ENCODE measurements at regions not wholly inside any gene's neighbourhood (a gene's known extent, or its start where the extent isn't known, plus 50 kb on each side); places are given as distances from the start of the nearest gene placed in this dataset.

DNA sequence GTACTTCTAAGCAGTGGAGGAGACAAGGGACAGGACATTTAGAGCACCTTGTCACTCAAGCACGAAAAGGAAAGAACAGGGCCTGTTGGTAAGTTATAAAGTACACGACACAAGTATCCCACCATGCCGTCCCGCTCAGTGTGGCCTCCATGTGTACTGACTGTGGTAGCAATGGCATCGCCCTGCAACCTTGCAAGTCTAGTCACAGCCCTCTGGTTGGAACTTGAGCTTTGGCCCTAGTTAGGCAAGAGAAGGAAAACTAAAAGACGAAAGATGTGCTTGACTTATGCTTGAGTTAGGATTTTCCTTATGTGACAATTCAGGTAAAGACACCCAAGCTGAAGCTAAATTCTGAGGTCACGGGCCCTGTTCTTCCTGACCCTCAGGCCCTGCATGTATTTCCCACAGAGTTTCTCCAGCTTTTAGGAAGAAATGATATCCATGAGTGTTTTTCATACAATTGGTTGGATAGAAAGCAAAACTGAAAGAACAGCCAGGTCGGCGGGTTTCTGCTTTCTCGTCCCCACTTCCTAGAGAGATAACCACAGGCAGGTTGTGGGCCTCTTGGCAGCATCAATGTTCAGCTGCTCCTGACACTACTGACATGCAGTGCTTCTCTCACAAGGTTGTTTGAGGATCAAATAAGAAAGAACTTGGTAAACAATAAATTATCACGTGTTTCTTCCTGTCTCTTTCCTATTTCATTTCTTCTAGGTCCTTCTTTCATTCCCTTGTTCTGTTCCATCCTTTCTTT is 216.2 kb downstream of the IRS2 start:
- Histone ChIP-seq H3K4me3 (no peak overlapping the region), H3K36me3 (ENCODE audit: insufficient read depth, low read length) (no peaks in the 10 kb centered on the region), H3K9ac (ENCODE audit: insufficient read length) (no peak overlapping the region), H3K9me3 (ENCODE audit: low read depth, low read length) (no peaks in the 10 kb centered on the region), H3K27ac (no peak overlapping the region)
- DNase-seq (ENCODE audit: low read depth, low spot score), result no peak
- TF ChIP-seq POLR2AphosphoS5 (IDR thresholded peaks at IDR 0.05; ENCODE audit: borderline replicate concordance, low read depth, low read length) (no peak), FOXP2 (optimal IDR thresholded peaks at IDR 0.05; ENCODE audit: control extremely low read depth, extremely low read length, insufficient read depth) (no peak), EZH2 (IDR thresholded peaks at IDR 0.05) (no peak)

DNA sequence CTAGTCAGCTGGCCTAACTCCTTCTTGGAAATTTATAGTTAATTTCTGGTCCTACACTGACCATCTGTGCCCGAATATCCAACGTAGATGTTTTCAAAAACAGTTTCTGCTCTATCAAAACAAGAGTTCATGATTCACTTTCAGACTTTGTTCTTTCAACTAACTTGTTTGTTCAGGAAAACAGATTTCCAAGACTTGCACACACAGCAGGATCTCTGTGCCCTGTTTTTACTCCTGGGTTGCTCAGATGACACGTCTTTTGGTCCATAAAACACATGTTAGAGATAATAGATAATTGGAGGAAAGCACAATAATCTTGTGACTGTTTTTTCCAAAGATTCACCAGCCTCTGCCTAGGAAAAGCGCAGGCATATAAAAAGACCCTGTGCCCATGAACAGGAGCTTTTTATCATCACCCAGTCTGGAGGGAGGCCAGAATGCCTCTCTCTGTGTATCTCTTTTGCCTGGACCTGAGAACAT is 218.0 kb downstream of the IRS2 start:
- Histone ChIP-seq H3K9ac (ENCODE audit: insufficient read length) (no peak overlapping the region), H3K4me3 (peak overlapping the region; percentile 38), H3K27ac (peak overlapping the region; percentile 69), H3K36me3 (ENCODE audit: insufficient read depth, low read length) (no peaks in the 10 kb centered on the region), H3K9me3 (ENCODE audit: low read depth, low read length) (no peaks in the 10 kb centered on the region)
- no peak for TF ChIP-seq FOXP2 (optimal IDR thresholded peaks at IDR 0.05; ENCODE audit: control extremely low read depth, extremely low read length, insufficient read depth)
- no peak for TF ChIP-seq POLR2AphosphoS5 (IDR thresholded peaks at IDR 0.05; ENCODE audit: borderline replicate concordance, low read depth, low read length)
- no peak for TF ChIP-seq EZH2 (IDR thresholded peaks at IDR 0.05)
- no peak for DNase-seq (ENCODE audit: low read depth, low spot score)

DNA sequence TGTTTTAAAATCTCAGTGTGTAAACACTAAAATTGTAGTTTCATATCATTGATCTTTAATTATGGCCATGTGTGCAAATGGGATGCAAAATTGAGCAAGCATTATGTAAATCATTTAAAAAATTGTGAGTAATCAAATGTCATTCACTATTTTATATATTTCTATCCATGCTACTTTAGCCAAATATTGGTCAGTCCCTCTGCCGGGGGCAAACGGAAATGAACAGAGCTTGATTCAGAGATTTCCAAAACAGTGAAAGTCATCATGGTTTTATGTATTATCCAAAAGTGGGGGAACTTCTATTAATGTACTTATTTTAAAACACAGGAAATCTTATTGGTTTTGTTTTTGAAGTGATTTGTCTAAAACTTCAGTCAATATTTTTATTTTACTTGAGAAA is 219.1 kb downstream of the IRS2 start:
- H3K36me3 ChIP-seq (ENCODE audit: insufficient read depth, low read length), result no peaks in the 10 kb centered on the region
- TF ChIP-seq POLR2AphosphoS5 (IDR thresholded peaks at IDR 0.05; ENCODE audit: borderline replicate concordance, low read depth, low read length) (no peak), EZH2 (IDR thresholded peaks at IDR 0.05) (no peak), FOXP2 (optimal IDR thresholded peaks at IDR 0.05; ENCODE audit: control extremely low read depth, extremely low read length, insufficient read depth) (no peak)
- no peak overlapping the region for H3K9ac ChIP-seq (ENCODE audit: insufficient read length)
- no peaks in the 10 kb centered on the region for H3K9me3 ChIP-seq (ENCODE audit: low read depth, low read length)
- no peak for DNase-seq (ENCODE audit: low read depth, low spot score)
- H3K27ac ChIP-seq, result peak overlapping the region; percentile 69; the same call in 1 of the 2 replicates
- H3K4me3 ChIP-seq, result no peak overlapping the region

DNA sequence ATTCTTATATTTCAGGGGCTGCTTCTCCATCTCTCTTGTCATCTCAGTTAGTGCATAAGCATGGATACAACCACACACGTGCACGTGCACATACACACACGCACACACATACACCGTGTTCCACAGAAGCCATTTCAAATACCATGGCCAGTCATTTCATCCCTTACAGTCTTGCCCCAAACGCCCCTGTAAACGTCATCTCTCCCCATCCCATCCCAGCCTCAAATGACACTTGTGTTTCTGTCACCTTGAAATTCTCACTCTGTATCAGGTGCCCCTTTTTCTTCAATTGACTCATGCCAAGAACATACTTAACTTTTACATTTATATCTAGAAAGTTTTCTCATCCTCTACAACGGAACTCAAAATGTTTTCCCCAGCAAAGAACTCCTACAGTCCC is 220.5 kb downstream of the IRS2 start:
- H3K9me3 ChIP-seq (ENCODE audit: low read depth, low read length), result no peaks in the 10 kb centered on the region
- H3K9ac ChIP-seq (ENCODE audit: insufficient read length), result no peak overlapping the region
- no peak overlapping the region for H3K4me3 ChIP-seq
- TF ChIP-seq POLR2AphosphoS5 (IDR thresholded peaks at IDR 0.05; ENCODE audit: borderline replicate concordance, low read depth, low read length) (no peak), EZH2 (IDR thresholded peaks at IDR 0.05) (no peak), FOXP2 (optimal IDR thresholded peaks at IDR 0.05; ENCODE audit: control extremely low read depth, extremely low read length, insufficient read depth) (no peak)
- H3K27ac ChIP-seq, result no peak overlapping the region
- no peak for DNase-seq (ENCODE audit: low read depth, low spot score)
- no peaks in the 10 kb centered on the region for H3K36me3 ChIP-seq (ENCODE audit: insufficient read depth, low read length)

DNA sequence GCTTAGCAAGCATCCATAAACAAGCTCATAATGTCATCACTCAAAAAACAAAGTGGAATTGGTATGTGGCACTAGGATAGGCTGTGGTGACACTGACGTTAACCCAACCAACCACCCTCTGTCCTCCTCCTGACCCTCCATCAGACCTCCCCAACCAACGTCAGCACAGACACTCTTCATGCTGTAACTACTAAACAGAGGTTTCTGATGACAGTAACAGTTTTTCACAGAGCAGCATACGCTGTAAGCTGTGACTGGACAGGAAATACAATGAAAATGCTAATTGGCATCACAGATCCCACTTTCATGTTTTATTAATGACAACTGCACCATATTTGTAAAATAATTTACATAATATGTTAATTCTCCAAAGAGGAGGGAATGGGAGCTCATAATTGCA is 238.0 kb downstream of the IRS2 start:
- DNase-seq (ENCODE audit: low read depth, low spot score), result peak; percentile 96
- Histone ChIP-seq H3K4me3 (peak overlapping the region; percentile 49), H3K36me3 (ENCODE audit: insufficient read depth, low read length) (no peaks in the 10 kb centered on the region), H3K9ac (ENCODE audit: insufficient read length) (no peak overlapping the region), H3K9me3 (ENCODE audit: low read depth, low read length) (no peaks in the 10 kb centered on the region), H3K27ac (peak overlapping the region; percentile 93)
- peak; percentile 38; the same call in 1 of the 2 replicates for TF ChIP-seq POLR2AphosphoS5 (IDR thresholded peaks at IDR 0.05; ENCODE audit: borderline replicate concordance, low read depth, low read length)
- no peak for TF ChIP-seq EZH2 (IDR thresholded peaks at IDR 0.05)
- TF ChIP-seq FOXP2 (optimal IDR thresholded peaks at IDR 0.05; ENCODE audit: control extremely low read depth, extremely low read length, insufficient read depth), result peak; percentile 47

DNA sequence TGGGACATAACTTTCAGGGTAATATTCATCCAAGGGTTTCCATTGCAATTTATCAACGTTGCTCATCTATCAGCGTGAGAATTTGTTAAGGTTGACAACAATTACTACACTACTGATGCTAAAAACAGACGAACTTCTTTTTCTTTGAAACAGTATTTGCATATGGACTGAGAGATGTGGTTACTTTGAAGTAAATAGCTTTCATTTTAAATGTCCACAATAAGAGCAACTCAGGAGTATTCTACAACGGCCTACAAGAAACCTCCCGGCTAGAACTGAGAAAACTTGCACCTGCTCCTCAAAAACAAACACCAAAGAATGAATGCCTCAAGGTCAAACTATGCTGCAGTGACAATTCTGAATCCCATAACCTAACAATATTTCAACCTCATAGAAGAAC is 238.4 kb downstream of the IRS2 start:
- no peaks in the 10 kb centered on the region for H3K9me3 ChIP-seq (ENCODE audit: low read depth, low read length)
- no peak for TF ChIP-seq FOXP2 (optimal IDR thresholded peaks at IDR 0.05; ENCODE audit: control extremely low read depth, extremely low read length, insufficient read depth)
- TF ChIP-seq POLR2AphosphoS5 (IDR thresholded peaks at IDR 0.05; ENCODE audit: borderline replicate concordance, low read depth, low read length), result no peak
- no peak for TF ChIP-seq EZH2 (IDR thresholded peaks at IDR 0.05)
- H3K36me3 ChIP-seq (ENCODE audit: insufficient read depth, low read length), result no peaks in the 10 kb centered on the region
- H3K9ac ChIP-seq (ENCODE audit: insufficient read length), result no peak overlapping the region
- peak overlapping the region; percentile 49 for H3K4me3 ChIP-seq
- peak overlapping the region; percentile 88 for H3K27ac ChIP-seq
- DNase-seq (ENCODE audit: low read depth, low spot score), result no peak

DNA sequence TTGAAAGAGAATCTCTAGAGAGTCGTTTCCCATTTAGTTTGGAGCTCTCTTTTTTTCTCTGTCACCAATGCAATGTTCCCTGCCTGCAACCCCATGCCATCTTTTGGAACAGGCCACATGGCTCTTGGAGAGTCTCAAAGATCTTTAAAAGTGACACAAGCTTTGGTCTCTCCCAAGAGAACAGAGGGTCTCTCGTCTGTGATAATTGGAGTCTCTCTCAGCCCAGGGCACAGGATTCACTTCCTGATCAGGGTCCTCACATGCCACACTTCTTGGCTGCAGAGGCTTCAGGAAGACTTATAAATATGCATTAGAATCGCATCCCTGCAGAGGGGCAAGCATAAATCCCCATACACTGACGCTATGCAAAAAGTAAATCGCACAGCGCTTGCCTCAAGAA is 240.5 kb downstream of the IRS2 start:
- H3K36me3 ChIP-seq (ENCODE audit: insufficient read depth, low read length), result no peaks in the 10 kb centered on the region
- peak overlapping the region; percentile 33 for H3K9ac ChIP-seq (ENCODE audit: insufficient read length)
- H3K9me3 ChIP-seq (ENCODE audit: low read depth, low read length), result no peaks in the 10 kb centered on the region
- no peak for TF ChIP-seq EZH2 (IDR thresholded peaks at IDR 0.05)
- peak; percentile 33 for TF ChIP-seq FOXP2 (optimal IDR thresholded peaks at IDR 0.05; ENCODE audit: control extremely low read depth, extremely low read length, insufficient read depth)
- TF ChIP-seq POLR2AphosphoS5 (IDR thresholded peaks at IDR 0.05; ENCODE audit: borderline replicate concordance, low read depth, low read length), result no peak
- peak; percentile 75 for DNase-seq (ENCODE audit: low read depth, low spot score)
- peak overlapping the region; percentile 88 for H3K27ac ChIP-seq
- peak overlapping the region; percentile 72 for H3K4me3 ChIP-seq

DNA sequence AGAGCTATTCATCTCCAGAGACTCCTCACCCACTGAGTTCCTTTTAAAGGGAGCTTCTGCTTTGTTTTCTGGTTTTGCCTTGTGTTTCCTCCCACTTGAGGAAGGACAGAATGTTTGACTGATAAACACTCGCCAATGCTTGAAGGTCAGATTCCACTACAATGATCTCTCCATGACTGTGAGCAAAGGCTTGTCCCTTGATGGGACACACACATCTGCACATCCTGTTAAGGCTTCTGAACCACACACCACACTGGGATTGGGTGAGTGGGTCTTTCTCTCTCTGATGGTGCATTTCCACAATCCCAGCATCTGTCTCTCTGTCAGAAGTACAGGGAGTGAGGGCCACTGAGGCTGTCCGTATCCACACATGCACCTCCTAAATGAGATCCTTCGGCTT is 245.3 kb downstream of the IRS2 start:
- Histone ChIP-seq H3K27ac (peak overlapping the region; percentile 16; the same call in 1 of the 2 replicates), H3K36me3 (ENCODE audit: insufficient read depth, low read length) (no peaks in the 10 kb centered on the region), H3K9ac (ENCODE audit: insufficient read length) (no peak overlapping the region), H3K4me3 (no peak overlapping the region), H3K9me3 (ENCODE audit: low read depth, low read length) (no peaks in the 10 kb centered on the region)
- TF ChIP-seq EZH2 (IDR thresholded peaks at IDR 0.05) (no peak), POLR2AphosphoS5 (IDR thresholded peaks at IDR 0.05; ENCODE audit: borderline replicate concordance, low read depth, low read length) (no peak), FOXP2 (optimal IDR thresholded peaks at IDR 0.05; ENCODE audit: control extremely low read depth, extremely low read length, insufficient read depth) (no peak)
- DNase-seq (ENCODE audit: low read depth, low spot score), result no peak

Measured in SK-N-MC (cell line).